CD4-positive, alpha-beta memory T cell (primary cell): ENCODE measurements at regions not wholly inside any gene's neighbourhood (a gene's known extent, or its start where the extent isn't known, plus 50 kb on each side); places are given as distances from the start of the nearest gene placed in this dataset.

Source experiments
- CTCF ChIA-PET: fragments of 350-600 bp; sonication (Branson Sonifier 250); formaldehyde crosslinking; loops from one replicate; lab custom pipeline; 2021; ENCODE audit warnings: inconsistent platforms; ENCODE audit not compliant: partially characterized antibody; lab: Charles Lee
- POLR2A ChIA-PET: fragments of 350-600 bp; sonication (Branson Sonifier 250); formaldehyde crosslinking; loops from one replicate; lab custom pipeline; 2021; ENCODE audit not compliant: partially characterized antibody; lab: Charles Lee
- DNase-seq, 5 donors: peaks; one replicate each; pipeline versions ENCODE4 v3.0.0 to v3.0.0-alpha.2; 2020 to 2022; ENCODE audit warnings: mixed read lengths in 1 of 5
- H3K27ac ChIP-seq: one replicate; pipeline ENCODE4 v1.7.0; 2013; ENCODE audit warnings: low read depth, low read length
- H3K27me3 ChIP-seq: 2 replicates; pipeline ENCODE4 v1.7.0; 2013; ENCODE audit warnings: mild to moderate bottlenecking, low read length, moderate library complexity; ENCODE audit not compliant: insufficient read depth
- H3K36me3 ChIP-seq: 2 replicates; pipeline ENCODE4 v1.7.0; 2013; ENCODE audit warnings: mild to moderate bottlenecking, low read length, moderate library complexity; ENCODE audit not compliant: insufficient read depth
- H3K4me1 ChIP-seq: 2 replicates; pipeline ENCODE4 v1.7.0; 2013; ENCODE audit warnings: mild to moderate bottlenecking, low read length, moderate library complexity; ENCODE audit not compliant: insufficient read depth
- H3K4me3 ChIP-seq, 2 donors: one replicate each; pipeline ENCODE4 v1.7.0; 2013; ENCODE audit warnings: low read length in 2 of 2, mild to moderate bottlenecking in 1 of 2
- H3K9me3 ChIP-seq, 2 donors: one replicate each; pipeline ENCODE4 v1.7.0; 2013; ENCODE audit warnings: low read length in 2 of 2, control low read depth in 1 of 2; ENCODE audit not compliant: control insufficient read depth in 1 of 2
- H3K27ac Mint-ChIP-seq, 7 donors: one replicate each; pipeline ENCODE4 v1.8.0; 2020 to 2021; ENCODE audit warnings: mixed read lengths in 7 of 7, mild to moderate bottlenecking in 6 of 7, inconsistent platforms in 3 of 7, moderate library complexity in 3 of 7
- H3K27me3 Mint-ChIP-seq, 2 donors: one replicate each; pipeline ENCODE4 v1.8.0; 2020 to 2021; ENCODE audit warnings: mixed read lengths in 2 of 2
- H3K36me3 Mint-ChIP-seq, 2 donors: one replicate each; pipeline ENCODE4 v1.8.0; 2020 to 2021; ENCODE audit warnings: mixed read lengths in 2 of 2, inconsistent platforms in 1 of 2, mild to moderate bottlenecking in 1 of 2
- H3K4me1 Mint-ChIP-seq, 4 donors: one replicate each; pipeline ENCODE4 v1.8.0; 2020 to 2021; ENCODE audit warnings: mixed read lengths in 4 of 4, mild to moderate bottlenecking in 1 of 4
- H3K4me3 Mint-ChIP-seq, 8 donors: one replicate each; pipeline ENCODE4 v1.8.0; 2020 to 2021; ENCODE audit warnings: mixed read lengths in 8 of 8, mild to moderate bottlenecking in 7 of 8, moderate library complexity in 6 of 8, inconsistent platforms in 3 of 8
- H3K9me3 Mint-ChIP-seq, 8 donors: one replicate each; pipeline ENCODE4 v1.8.0; 2020 to 2021; ENCODE audit warnings: mixed read lengths in 8 of 8, mild to moderate bottlenecking in 5 of 8, inconsistent platforms in 3 of 8, moderate library complexity in 1 of 8
- intact Hi-C: fragments of 100-400 bp; cut with micrococcal nuclease; formaldehyde crosslinking; loops from one replicate; pipeline ENCODE4 v1.15.1; 2023

- H3K4me1 ChIP-seq: no peaks in the 10 kb centered on the region
- H3K9me3 ChIP-seq: no peaks in the 10 kb centered on the region
- DNase-seq: no peak
- no peak overlapping the region for H3K4me3 ChIP-seq
- Mint-ChIP-seq H3K27ac (no peak overlapping the region), H3K9me3 (peaks cover 0 to 39% (median 14%) of the 10 kb centered on the region in 8 donors), H3K27me3 (peaks cover 2 to 5% of the 10 kb centered on the region in 2 donors), H3K4me3 (no peak overlapping the region), H3K4me1 (no peaks in the 10 kb centered on the region), H3K36me3 (no peaks in the 10 kb centered on the region)
- H3K36me3 ChIP-seq: no peaks in the 10 kb centered on the region
- ChIA-PET CTCF (no interaction called here), POLR2A (no interaction called here)
- H3K27ac ChIP-seq: no peak overlapping the region
- intact Hi-C loops: no loop called here
- H3K27me3 ChIP-seq: no peaks in the 10 kb centered on the region
Measured at GRCh38 chr5:174159327-174160114, 114.0 kb downstream of the NSG2 start.

GRCh38 chr5:174165406-174165805, 119.9 kb downstream of the NSG2 start:
- Histone ChIP-seq H3K4me1 (no peaks in the 10 kb centered on the region), H3K4me3 (no peak overlapping the region), H3K27me3 (no peaks in the 10 kb centered on the region), H3K27ac (no peak overlapping the region), H3K36me3 (no peaks in the 10 kb centered on the region), H3K9me3 (no peaks in the 10 kb centered on the region)
- CTCF ChIA-PET: no interaction called here
- Mint-ChIP-seq H3K4me3 (no peak overlapping the region), H3K27me3 (peaks cover 0 to 3% of the 10 kb centered on the region in 2 donors), H3K4me1 (no peaks in the 10 kb centered on the region), H3K9me3 (peaks cover 0 to 18% (median 6%) of the 10 kb centered on the region in 8 donors), H3K27ac (no peak overlapping the region), H3K36me3 (no peaks in the 10 kb centered on the region)
- no peak for DNase-seq
- POLR2A ChIA-PET: no interaction called here
- intact Hi-C loops: no loop called here

- no peak overlapping the region for H3K27ac Mint-ChIP-seq
- DNase-seq: no peak
- no peaks in the 10 kb centered on the region for H3K9me3 ChIP-seq
- no peaks in the 10 kb centered on the region for H3K4me1 Mint-ChIP-seq
- no peaks in the 10 kb centered on the region for H3K36me3 ChIP-seq
- H3K4me1 ChIP-seq: no peaks in the 10 kb centered on the region
- no peaks in the 10 kb centered on the region for H3K36me3 Mint-ChIP-seq
- ChIA-PET CTCF (no interaction called here), POLR2A (no interaction called here)
- intact Hi-C loops: no loop called here
- H3K4me3 ChIP-seq: no peak overlapping the region
- no peak overlapping the region for H3K4me3 Mint-ChIP-seq
- no peak overlapping the region for H3K27ac ChIP-seq
- peaks cover 0 to 3% of the 10 kb centered on the region in 2 donors for H3K27me3 Mint-ChIP-seq
- peaks cover 0 to 18% (median 6%) of the 10 kb centered on the region in 8 donors for H3K9me3 Mint-ChIP-seq
- no peaks in the 10 kb centered on the region for H3K27me3 ChIP-seq
Measured at GRCh38 chr5:174166231-174167079, 120.9 kb downstream of the NSG2 start.

- Histone ChIP-seq H3K9me3 (no peaks in the 10 kb centered on the region), H3K27ac (no peak overlapping the region), H3K36me3 (no peaks in the 10 kb centered on the region), H3K4me1 (no peaks in the 10 kb centered on the region), H3K27me3 (no peaks in the 10 kb centered on the region), H3K4me3 (no peak overlapping the region)
- DNase-seq: no peak
- no peaks in the 10 kb centered on the region for H3K4me1 Mint-ChIP-seq
- CTCF ChIA-PET: no interaction called here
- no peak overlapping the region for H3K27ac Mint-ChIP-seq
- H3K4me3 Mint-ChIP-seq: no peak overlapping the region
- no peaks in the 10 kb centered on the region for H3K36me3 Mint-ChIP-seq
- H3K9me3 Mint-ChIP-seq: peaks cover 0 to 18% (median 6%) of the 10 kb centered on the region in 8 donors
- intact Hi-C loops: no loop called here
- H3K27me3 Mint-ChIP-seq: peaks cover 0 to 3% of the 10 kb centered on the region in 2 donors
- POLR2A ChIA-PET: no interaction called here
Measured at GRCh38 chr5:174167080-174167910, 121.8 kb downstream of the NSG2 start.

DNA sequence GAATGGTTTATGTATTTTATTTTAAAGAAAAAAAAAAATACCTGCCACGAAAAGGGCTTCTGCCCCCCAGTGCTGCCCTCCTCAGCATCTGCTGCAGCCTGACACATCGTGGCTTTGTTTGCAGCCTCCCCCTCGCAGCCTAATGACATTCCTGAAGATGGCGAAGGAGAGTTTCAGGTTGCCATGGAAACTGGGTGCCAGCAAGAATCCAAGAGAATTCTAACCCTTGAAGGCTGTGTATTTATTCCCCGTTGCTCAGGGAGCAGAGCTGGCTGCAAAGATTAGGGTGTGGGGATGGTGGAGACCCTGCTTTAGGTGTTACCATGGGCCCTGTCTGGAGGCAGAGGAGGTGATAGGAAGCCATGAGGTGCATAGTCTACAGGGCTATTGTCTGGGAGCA, 126.6 kb downstream of the NSG2 start:
- ChIA-PET POLR2A (no interaction called here), CTCF (no interaction called here)
- no peak overlapping the region for H3K27ac Mint-ChIP-seq
- no peak overlapping the region for H3K4me3 Mint-ChIP-seq
- intact Hi-C loops: no loop called here
- Histone ChIP-seq H3K4me1 (no peaks in the 10 kb centered on the region), H3K27me3 (no peaks in the 10 kb centered on the region), H3K36me3 (no peaks in the 10 kb centered on the region), H3K9me3 (no peaks in the 10 kb centered on the region), H3K4me3 (no peak overlapping the region), H3K27ac (no peak overlapping the region)
- H3K4me1 Mint-ChIP-seq: no peaks in the 10 kb centered on the region
- no peaks in the 10 kb centered on the region for H3K36me3 Mint-ChIP-seq
- peaks cover 0 to 18% (median 7%) of the 10 kb centered on the region in 8 donors for H3K9me3 Mint-ChIP-seq
- H3K27me3 Mint-ChIP-seq: peaks cover 4 to 9% of the 10 kb centered on the region in 2 donors
- no peak for DNase-seq

- no peaks in the 10 kb centered on the region for H3K27me3 ChIP-seq
- peaks cover 0 to 18% (median 7%) of the 10 kb centered on the region in 8 donors for H3K9me3 Mint-ChIP-seq
- DNase-seq: no peak
- intact Hi-C loops: no loop called here
- H3K27me3 Mint-ChIP-seq: peaks cover 4 to 9% of the 10 kb centered on the region in 2 donors
- no peaks in the 10 kb centered on the region for H3K4me1 ChIP-seq
- H3K36me3 Mint-ChIP-seq: no peaks in the 10 kb centered on the region
- no peak overlapping the region for H3K4me3 Mint-ChIP-seq
- ChIA-PET POLR2A (no interaction called here), CTCF (no interaction called here)
- H3K27ac ChIP-seq: no peak overlapping the region
- no peaks in the 10 kb centered on the region for H3K9me3 ChIP-seq
- no peak overlapping the region for H3K27ac Mint-ChIP-seq
- H3K36me3 ChIP-seq: no peaks in the 10 kb centered on the region
- H3K4me3 ChIP-seq: no peak overlapping the region
- no peaks in the 10 kb centered on the region for H3K4me1 Mint-ChIP-seq
Measured at GRCh38 chr5:174172566-174172965, 127.1 kb downstream of the NSG2 start.

DNA sequence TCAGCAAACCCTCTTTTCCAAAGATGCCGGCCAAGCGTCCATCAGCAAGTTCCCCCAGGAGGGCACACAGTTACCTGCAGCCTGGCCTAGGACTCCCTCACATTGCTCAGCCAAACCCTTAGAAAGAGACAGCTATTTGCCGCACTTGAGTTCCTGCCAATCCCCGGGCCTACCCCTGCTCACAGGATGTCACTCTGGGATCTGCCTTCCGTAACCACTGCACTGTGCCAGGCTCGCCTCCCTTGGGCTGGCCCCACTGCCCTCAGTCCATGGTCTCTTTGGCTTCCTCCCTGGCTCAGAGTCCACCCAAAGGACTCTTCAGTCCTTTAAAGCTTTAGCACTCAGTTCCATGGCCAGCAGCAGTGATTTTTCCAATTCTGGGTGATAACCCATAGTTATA, 128.3 kb downstream of the NSG2 start:
- Mint-ChIP-seq H3K36me3 (no peaks in the 10 kb centered on the region), H3K4me1 (no peaks in the 10 kb centered on the region), H3K4me3 (no peak overlapping the region), H3K9me3 (peaks cover 0 to 10% (median 5%) of the 10 kb centered on the region in 8 donors), H3K27me3 (peaks cover 4 to 11% of the 10 kb centered on the region in 2 donors), H3K27ac (no peak overlapping the region)
- H3K4me1 ChIP-seq: no peaks in the 10 kb centered on the region
- intact Hi-C loops: no loop called here
- no peaks in the 10 kb centered on the region for H3K36me3 ChIP-seq
- CTCF ChIA-PET: no interaction called here
- H3K27ac ChIP-seq: no peak overlapping the region
- H3K27me3 ChIP-seq: no peaks in the 10 kb centered on the region
- no peaks in the 10 kb centered on the region for H3K9me3 ChIP-seq
- DNase-seq: no peak
- POLR2A ChIA-PET: no interaction called here
- no peak overlapping the region for H3K4me3 ChIP-seq
